ENCODE measurements at regions not wholly inside any gene's neighbourhood (a gene's known extent, or its start where the extent isn't known, plus 50 kb on each side); places are given as distances from the start of the nearest gene placed in this dataset.
"Not testable (repeated sequence)": the region's sequence is repeated elsewhere in the genome, so short reads cannot be mapped to it uniquely, and the experiment has no call there.

DNA sequence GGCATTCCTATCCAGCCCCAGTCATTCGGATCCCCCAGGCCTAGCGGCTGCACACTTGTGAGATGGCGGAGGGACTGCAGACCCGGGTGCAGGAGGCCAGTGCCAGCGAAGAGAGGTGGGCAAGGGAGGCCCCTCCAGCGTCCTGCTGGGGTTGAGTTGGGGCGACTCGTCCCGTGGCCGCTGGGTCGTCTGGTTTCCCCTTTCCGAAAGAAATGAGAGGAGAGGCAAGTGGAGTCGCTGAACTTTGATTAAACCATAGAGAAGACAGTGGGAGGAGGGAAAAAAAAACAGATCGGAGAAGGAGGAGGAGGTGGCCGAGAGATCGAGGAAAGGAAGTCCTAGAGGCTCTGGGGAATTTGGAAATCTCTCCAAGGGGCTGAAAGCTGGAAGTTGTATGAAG, 465.2 kb upstream of the ZNG1F start:
- DNase-seq; H3K36me3 Mint-ChIP-seq; H3K9me3 ChIP-seq; H3K27me3 ChIP-seq (replicated peaks in 1 of 2; ENCODE audit: control insufficient read depth in 2 of 2, extremely low read depth in 1 of 2, insufficient read depth in 2 of 2, low read length in 1 of 2); H3K4me3 ChIP-seq (ENCODE audit: control insufficient read depth in 1 of 2, extremely low read depth in 1 of 2, low read length in 1 of 2); H3K36me3 ChIP-seq (ENCODE audit: control insufficient read depth in 2 of 2, extremely low read depth in 1 of 2, insufficient read depth in 1 of 2, low read length in 1 of 2); H3K4me1 ChIP-seq (ENCODE audit: control insufficient read depth in 1 of 2, extremely low read depth in 1 of 2, insufficient read depth in 2 of 2, low read length in 2 of 2); POLR2A ChIA-PET; H3K27ac ChIP-seq (ENCODE audit: low read length); H3K9me3 Mint-ChIP-seq; ATAC-seq (replicated peaks in 1 of 4); CTCF ChIA-PET; H3K27me3 Mint-ChIP-seq: not testable (repeated sequence)
- peak overlapping the region in 2 of 3 donors; percentile 39 to 61 for H3K4me3 Mint-ChIP-seq
- H3K4me1 Mint-ChIP-seq: peaks cover 0 to 12% (median 7%) of the 10 kb centered on the region in 3 donors
- H3K27ac Mint-ChIP-seq: peak overlapping the region in 1 of 2 donors; percentile 85
- WGBS (ENCODE audit: insufficient coverage): no CpG with 5 or more reads among the region's 16 CpGs

DNA sequence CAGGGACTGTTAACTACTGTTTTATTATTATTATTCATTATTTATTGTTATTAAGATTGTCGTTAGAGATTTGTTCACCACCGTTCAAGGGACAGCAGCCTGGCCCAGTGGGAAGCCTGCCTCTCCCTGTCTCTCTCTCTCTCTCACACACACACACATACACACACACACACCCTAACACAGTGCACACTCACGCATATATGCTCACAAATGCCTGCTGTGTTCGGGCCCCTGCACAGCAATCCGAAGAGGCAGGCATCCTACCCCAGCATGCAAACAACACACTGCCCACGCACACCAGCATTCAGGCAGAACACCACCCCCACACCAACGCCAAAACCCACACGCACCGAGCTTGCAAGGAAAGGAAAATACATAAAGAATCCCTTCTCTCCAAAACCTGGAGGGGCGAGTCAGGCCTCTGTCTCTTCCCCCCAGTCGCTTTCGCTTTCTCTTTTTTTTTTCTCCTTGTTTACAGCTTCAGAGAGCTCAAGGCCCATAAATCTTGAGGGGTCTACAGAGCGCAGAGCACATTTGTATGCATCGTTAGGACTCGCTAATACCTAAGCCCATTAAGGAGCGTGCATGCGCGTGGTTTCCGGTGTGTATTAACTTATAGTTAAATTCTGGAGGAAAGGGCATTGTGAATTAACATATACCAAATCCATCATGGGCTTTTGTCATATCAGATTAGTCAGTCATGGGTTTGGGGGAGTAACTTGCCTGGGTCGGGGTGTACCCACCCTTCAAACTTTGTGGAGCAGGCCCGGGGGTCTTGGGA, 464.6 kb upstream of the ZNG1F start:
- H3K9me3 ChIP-seq; H3K4me3 ChIP-seq (ENCODE audit: control insufficient read depth in 1 of 2, extremely low read depth in 1 of 2, low read length in 1 of 2); H3K9me3 Mint-ChIP-seq; H3K4me1 ChIP-seq (ENCODE audit: control insufficient read depth in 1 of 2, extremely low read depth in 1 of 2, insufficient read depth in 2 of 2, low read length in 2 of 2); DNase-seq; H3K27me3 ChIP-seq (replicated peaks in 1 of 2; ENCODE audit: control insufficient read depth in 2 of 2, extremely low read depth in 1 of 2, insufficient read depth in 2 of 2, low read length in 1 of 2); ATAC-seq (replicated peaks in 1 of 4); H3K27ac ChIP-seq (ENCODE audit: low read length); POLR2A ChIA-PET; H3K27me3 Mint-ChIP-seq; CTCF ChIA-PET; H3K36me3 Mint-ChIP-seq; H3K36me3 ChIP-seq (ENCODE audit: control insufficient read depth in 2 of 2, extremely low read depth in 1 of 2, insufficient read depth in 1 of 2, low read length in 1 of 2): not testable (repeated sequence)
- peaks cover 0 to 12% (median 7%) of the 10 kb centered on the region in 3 donors for H3K4me1 Mint-ChIP-seq
- H3K27ac Mint-ChIP-seq: peak overlapping the region in 1 of 2 donors; percentile 85
- WGBS (ENCODE audit: insufficient coverage): no CpG with 5 or more reads among the region's 21 CpGs
- H3K4me3 Mint-ChIP-seq: peak overlapping the region; percentile 13 to 61 (median 56)

DNA sequence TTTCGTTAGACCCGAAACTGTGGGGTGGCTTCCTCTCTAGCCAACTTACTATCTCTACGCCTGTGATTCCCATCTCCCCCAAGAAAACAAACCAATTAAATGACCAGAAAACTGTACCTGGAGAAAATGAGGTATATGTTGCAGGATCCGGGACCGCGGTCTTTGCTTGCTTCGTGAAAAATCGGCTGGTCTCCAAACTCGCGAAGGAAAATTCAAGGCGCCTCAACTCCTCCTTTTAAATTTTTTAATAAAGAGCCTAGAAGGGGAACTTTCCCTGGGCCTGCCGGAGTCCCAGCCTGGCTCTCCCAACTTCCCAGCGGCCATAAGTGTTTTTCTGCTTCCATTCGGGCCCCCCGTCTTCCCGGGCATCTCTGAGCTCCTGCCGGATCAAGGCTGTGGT, 463.7 kb upstream of the ZNG1F start:
- H3K9me3 Mint-ChIP-seq; H3K4me3 ChIP-seq (ENCODE audit: control insufficient read depth in 1 of 2, extremely low read depth in 1 of 2, low read length in 1 of 2); H3K36me3 Mint-ChIP-seq; H3K4me3 Mint-ChIP-seq; H3K9me3 ChIP-seq; H3K36me3 ChIP-seq (ENCODE audit: control insufficient read depth in 2 of 2, extremely low read depth in 1 of 2, insufficient read depth in 1 of 2, low read length in 1 of 2); H3K27me3 ChIP-seq (replicated peaks in 1 of 2; ENCODE audit: control insufficient read depth in 2 of 2, extremely low read depth in 1 of 2, insufficient read depth in 2 of 2, low read length in 1 of 2); ATAC-seq (replicated peaks in 1 of 4); CTCF ChIA-PET; DNase-seq; POLR2A ChIA-PET; H3K4me1 ChIP-seq (ENCODE audit: control insufficient read depth in 1 of 2, extremely low read depth in 1 of 2, insufficient read depth in 2 of 2, low read length in 2 of 2); H3K27me3 Mint-ChIP-seq; H3K27ac ChIP-seq (ENCODE audit: low read length): not testable (repeated sequence)
- peaks cover 2 to 16% (median 7%) of the 10 kb centered on the region in 3 donors for H3K4me1 Mint-ChIP-seq
- H3K27ac Mint-ChIP-seq: peak overlapping the region in 1 of 2 donors; percentile 44
- WGBS (ENCODE audit: insufficient coverage): no CpG with 5 or more reads among the region's 17 CpGs

DNA sequence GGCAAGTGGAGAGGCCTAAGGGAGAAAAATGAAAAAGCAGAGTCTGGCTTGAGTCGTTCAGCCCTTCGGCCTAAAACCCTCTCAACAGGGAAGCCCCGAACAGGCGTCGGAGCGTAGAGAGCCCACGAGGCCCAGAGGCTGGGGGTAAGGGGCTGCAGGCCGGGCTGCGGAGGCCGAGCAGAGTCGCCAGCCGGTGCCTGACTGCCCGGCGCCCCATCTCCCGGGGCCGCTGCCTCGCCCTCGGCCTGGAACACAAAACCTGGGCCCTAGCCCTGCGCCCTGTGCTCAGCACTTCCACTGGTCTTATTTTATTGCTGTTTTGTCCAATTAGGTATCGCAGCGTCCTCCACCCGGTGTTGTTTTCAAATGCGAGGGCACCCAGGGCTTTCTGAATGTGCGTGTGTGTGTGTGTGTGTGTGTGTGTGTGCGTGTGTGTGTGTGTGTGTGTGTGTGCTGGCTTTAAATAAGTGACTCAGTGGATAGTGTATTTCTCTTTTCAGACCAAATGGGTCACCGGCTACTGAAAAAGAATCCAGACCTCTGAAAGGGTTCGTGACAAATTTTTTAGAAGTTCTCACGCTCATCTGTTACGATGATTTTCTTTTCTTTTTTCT, 463.1 kb upstream of the ZNG1F start:
- peaks cover 2 to 16% (median 7%) of the 10 kb centered on the region in 3 donors for H3K4me1 Mint-ChIP-seq
- H3K4me3 Mint-ChIP-seq; ATAC-seq (replicated peaks in 1 of 4); H3K4me1 ChIP-seq (ENCODE audit: control insufficient read depth in 1 of 2, extremely low read depth in 1 of 2, insufficient read depth in 2 of 2, low read length in 2 of 2); POLR2A ChIA-PET; H3K27ac ChIP-seq (ENCODE audit: low read length); H3K27me3 Mint-ChIP-seq; H3K36me3 ChIP-seq (ENCODE audit: control insufficient read depth in 2 of 2, extremely low read depth in 1 of 2, insufficient read depth in 1 of 2, low read length in 1 of 2); CTCF ChIA-PET; H3K9me3 ChIP-seq; H3K9me3 Mint-ChIP-seq; H3K36me3 Mint-ChIP-seq; H3K27ac Mint-ChIP-seq; H3K27me3 ChIP-seq (replicated peaks in 1 of 2; ENCODE audit: control insufficient read depth in 2 of 2, extremely low read depth in 1 of 2, insufficient read depth in 2 of 2, low read length in 1 of 2); H3K4me3 ChIP-seq (ENCODE audit: control insufficient read depth in 1 of 2, extremely low read depth in 1 of 2, low read length in 1 of 2); DNase-seq: not testable (repeated sequence)
- 91% methylated on average over 4 of the region's 29 CpGs for WGBS (ENCODE audit: insufficient coverage)

DNA sequence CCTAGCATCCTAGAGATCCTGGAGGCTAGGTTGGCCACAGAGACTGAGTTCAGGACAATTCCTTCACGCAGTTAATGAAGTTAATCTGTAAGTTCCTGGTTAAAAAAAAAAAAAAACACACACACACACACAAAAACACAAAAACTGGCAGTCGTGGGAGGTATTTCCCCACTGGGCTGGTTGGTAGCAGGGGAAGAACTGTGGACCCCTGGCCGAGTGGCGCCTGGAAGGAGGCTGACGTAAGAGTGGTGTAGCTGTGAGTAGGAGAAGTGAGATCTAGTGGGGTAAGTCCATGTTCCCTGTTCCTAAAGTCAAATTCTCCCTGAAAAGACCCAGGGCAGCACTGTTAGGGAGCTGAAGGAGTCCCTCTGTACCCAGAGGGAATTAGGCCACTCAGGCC, 461.0 kb upstream of the ZNG1F start:
- H3K4me1 ChIP-seq (ENCODE audit: control insufficient read depth in 1 of 2, extremely low read depth in 1 of 2, insufficient read depth in 2 of 2, low read length in 2 of 2); ATAC-seq (replicated peaks in 1 of 4); H3K4me3 ChIP-seq (ENCODE audit: control insufficient read depth in 1 of 2, extremely low read depth in 1 of 2, low read length in 1 of 2); POLR2A ChIA-PET; H3K9me3 Mint-ChIP-seq; H3K4me3 Mint-ChIP-seq; H3K36me3 Mint-ChIP-seq; H3K27ac Mint-ChIP-seq; H3K9me3 ChIP-seq; H3K36me3 ChIP-seq (ENCODE audit: control insufficient read depth in 2 of 2, extremely low read depth in 1 of 2, insufficient read depth in 1 of 2, low read length in 1 of 2); H3K27ac ChIP-seq (ENCODE audit: low read length); H3K27me3 ChIP-seq (replicated peaks in 1 of 2; ENCODE audit: control insufficient read depth in 2 of 2, extremely low read depth in 1 of 2, insufficient read depth in 2 of 2, low read length in 1 of 2); DNase-seq; H3K27me3 Mint-ChIP-seq; CTCF ChIA-PET: not testable (repeated sequence)
- WGBS (ENCODE audit: insufficient coverage): no CpG with 5 or more reads among the region's 5 CpGs
- peaks cover 2 to 16% (median 7%) of the 10 kb centered on the region in 3 donors for H3K4me1 Mint-ChIP-seq

DNA sequence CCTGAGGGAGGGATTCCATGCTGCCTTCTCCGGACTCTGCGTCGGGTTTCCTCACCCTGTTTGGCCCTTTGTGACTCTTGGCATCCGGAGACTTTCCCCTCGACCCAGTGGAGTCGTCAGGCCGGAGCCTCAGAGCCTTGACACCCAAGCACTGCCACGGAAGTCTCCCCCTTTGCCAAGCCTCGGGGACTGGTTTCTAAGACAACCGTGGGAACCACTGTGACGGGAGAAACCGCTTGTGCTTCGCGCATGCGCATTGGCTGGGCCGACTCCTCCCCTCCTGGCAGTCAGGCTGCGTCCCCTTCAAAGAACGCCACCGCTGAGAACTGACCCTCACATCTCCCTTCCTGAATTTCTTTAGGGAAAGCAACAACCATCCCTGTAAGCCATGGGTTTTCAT, 459.4 kb upstream of the ZNG1F start:
- no CpG with 5 or more reads among the region's 19 CpGs for WGBS (ENCODE audit: insufficient coverage)
- H3K4me1 ChIP-seq (ENCODE audit: control insufficient read depth in 1 of 2, extremely low read depth in 1 of 2, insufficient read depth in 2 of 2, low read length in 2 of 2); CTCF ChIA-PET; H3K9me3 Mint-ChIP-seq; POLR2A ChIA-PET; H3K27ac ChIP-seq (ENCODE audit: low read length); H3K36me3 ChIP-seq (ENCODE audit: control insufficient read depth in 2 of 2, extremely low read depth in 1 of 2, insufficient read depth in 1 of 2, low read length in 1 of 2); H3K27ac Mint-ChIP-seq; H3K27me3 ChIP-seq (replicated peaks in 1 of 2; ENCODE audit: control insufficient read depth in 2 of 2, extremely low read depth in 1 of 2, insufficient read depth in 2 of 2, low read length in 1 of 2); H3K36me3 Mint-ChIP-seq; H3K4me3 ChIP-seq (ENCODE audit: control insufficient read depth in 1 of 2, extremely low read depth in 1 of 2, low read length in 1 of 2); H3K9me3 ChIP-seq; H3K27me3 Mint-ChIP-seq: not testable (repeated sequence)
- ATAC-seq (replicated peaks in 1 of 4) (peak in 2 of 4 experiments; percentile 38 to 54), DNase-seq (peak in 16 of 35 experiments; percentile 4 to 44 (median 22))
- peaks cover under 1 to 12% (median 2%) of the 10 kb centered on the region in 3 donors for H3K4me1 Mint-ChIP-seq
- H3K4me3 Mint-ChIP-seq: peak overlapping the region in 1 of 3 donors; percentile 57
